Testis (tissue), 2 donors: ENCODE measurements at regions not wholly inside any gene's neighbourhood (a gene's known extent, or its start where the extent isn't known, plus 50 kb on each side); places are given as distances from the start of the nearest gene placed in this dataset.

Source experiments
- CTCF ChIP-seq, 3 experiments: fragments of 450-650 bp in 2 of 3; fragments of 200-600 bp in 1 of 3; sonication (generic) in 1 of 3; IDR thresholded peaks; one replicate each; pipeline ENCODE4 v1.5.1; 2016 to 2019; ENCODE audit warnings: antibody characterized with exemption in 3 of 3, mild to moderate bottlenecking in 2 of 3, moderate library complexity in 1 of 3
- POLR2A ChIP-seq: fragments of 450-650 bp; IDR thresholded peaks from one replicate; pipeline ENCODE4 v1.6.1; 2017; ENCODE audit warnings: antibody characterized with exemption, mild to moderate bottlenecking, moderate library complexity

GRCh38 chr22:46055911-46056545, 79.1 kb upstream of the WNT7B start:
- TF ChIP-seq CTCF (IDR thresholded peaks at IDR 0.05), result no peak
- no peak for TF ChIP-seq POLR2A
